IMR-90 (cell line): ENCODE measurements at regions not wholly inside any gene's neighbourhood (a gene's known extent, or its start where the extent isn't known, plus 50 kb on each side); places are given as distances from the start of the nearest gene placed in this dataset.

ENCODE experiments used
- ATAC-seq: fragments of 200-7000 bp; cut with Tn5 transposase; 2 replicates; pipeline ENCODE4 v1.9.1; 2020; ENCODE audit warnings: low read depth, mild to moderate bottlenecking, moderate library complexity
- BruUV-seq: library from RNA; stranded (reverse); fragments of 400-500 nt; replicated peaks from 2 replicates; lab custom pipeline; 2021; lab: Mats Ljungman, UMichigan
- CTCF ChIA-PET: fragments of 300-600 bp; formaldehyde crosslinking; extraction: SDS; loops from one replicate; lab custom pipeline; 2021; ENCODE audit warnings: antibody characterized with exemption; lab: Yijun Ruan, JAX
- POLR2A ChIA-PET: fragments of 300-600 bp; sonication (Branson Sonifier 250); formaldehyde crosslinking; loops from one replicate; lab custom pipeline; 2022; ENCODE audit warnings: antibody characterized with exemption; ENCODE audit not compliant: unreplicated experiment; lab: Charles Lee
- DNase-seq: peaks from one replicate; pipeline ENCODE4 v3.0.0; 2013
- H2AFZ ChIP-seq: replicated peaks from 2 replicates; pipeline ENCODE3; 2013; ENCODE audit warnings: low read length, mild to moderate bottlenecking; ENCODE audit not compliant: poor library complexity
- H2AK5ac ChIP-seq: 2 replicates; pipeline ENCODE4 v1.6.1; 2013; ENCODE audit warnings: low read depth, low read length, inconsistent platforms
- H2AK9ac ChIP-seq: replicated peaks from 2 replicates; pipeline ENCODE3; 2013; ENCODE audit warnings: mild to moderate bottlenecking, low read depth, low read length, moderate library complexity; ENCODE audit not compliant: poor library complexity
- H2BK120ac ChIP-seq: 2 replicates; pipeline ENCODE4 v1.6.1; 2013; ENCODE audit warnings: low read depth, low read length, inconsistent platforms
- H2BK15ac ChIP-seq: 3 replicates; pipeline ENCODE4 v1.6.1; 2013; ENCODE audit warnings: low read depth, low read length, inconsistent platforms
- H2BK20ac ChIP-seq: 2 replicates; pipeline ENCODE4 v1.6.1; 2013; ENCODE audit warnings: low read depth, mild to moderate bottlenecking, inconsistent platforms, low read length, moderate library complexity
- H2BK5ac ChIP-seq: 2 replicates; pipeline ENCODE4 v1.6.1; 2013; ENCODE audit warnings: mild to moderate bottlenecking, low read depth, low read length, inconsistent platforms; ENCODE audit not compliant: poor library complexity, severe bottlenecking
- H3K14ac ChIP-seq: replicated peaks from 2 replicates; pipeline ENCODE4 v1.6.1; 2013; ENCODE audit warnings: low read depth, low read length, inconsistent platforms
- H3K18ac ChIP-seq: 2 replicates; pipeline ENCODE4 v1.6.1; 2013; ENCODE audit warnings: low read depth, low read length, control low read depth
- H3K23ac ChIP-seq: 2 replicates; pipeline ENCODE4 v1.6.1; 2013; ENCODE audit warnings: low read depth, low read length, inconsistent platforms
- H3K27ac ChIP-seq: 2 replicates; pipeline ENCODE4 v1.5.1; 2013; ENCODE audit warnings: mild to moderate bottlenecking, control low read depth, low read length; ENCODE audit not compliant: insufficient read depth
- H3K27me3 ChIP-seq: 2 replicates; pipeline ENCODE4 v1.6.1; 2013; ENCODE audit warnings: low read length; ENCODE audit not compliant: control insufficient read depth, insufficient read depth
- H3K36me3 ChIP-seq: 2 replicates; pipeline ENCODE4 v1.6.1; 2013; ENCODE audit warnings: low read length, mixed read lengths; ENCODE audit not compliant: control insufficient read depth, insufficient read depth
- H3K4ac ChIP-seq: 2 replicates; pipeline ENCODE4 v1.6.1; 2013; ENCODE audit warnings: low read depth, low read length, inconsistent platforms
- H3K4me1 ChIP-seq: 2 replicates; pipeline ENCODE4 v1.6.1; 2013; ENCODE audit warnings: low read length, mixed read lengths; ENCODE audit not compliant: control insufficient read depth, insufficient read depth
- H3K4me2 ChIP-seq: 2 replicates; pipeline ENCODE4 v1.6.1; 2013; ENCODE audit warnings: low read depth, mild to moderate bottlenecking, control low read depth, low read length, moderate library complexity
- H3K4me3 ChIP-seq: 2 replicates; pipeline ENCODE4 v1.5.1; 2013; ENCODE audit warnings: low read depth, mild to moderate bottlenecking, control low read depth, low read length, moderate library complexity; ENCODE audit not compliant: insufficient read depth
- H3K56ac ChIP-seq: 2 replicates; pipeline ENCODE4 v1.6.1; 2013; ENCODE audit warnings: low read length, inconsistent platforms; ENCODE audit not compliant: insufficient read depth; ENCODE audit errors: extremely low read depth
- H3K79me1 ChIP-seq, 2 experiments: 2 replicates each; pipeline ENCODE4 v1.6.1; 2013; ENCODE audit warnings: low read length in 2 of 2, inconsistent platforms in 1 of 2, low read depth in 1 of 2
- H3K9ac ChIP-seq: 2 replicates; pipeline ENCODE4 v1.6.1; 2013; ENCODE audit warnings: low read depth, low read length, control low read depth
- H3K9me1 ChIP-seq: 2 replicates; pipeline ENCODE4 v1.6.1; 2013; ENCODE audit warnings: low read length, inconsistent platforms; ENCODE audit not compliant: insufficient read depth
- H3K9me3 ChIP-seq: 2 replicates; pipeline ENCODE4 v1.6.1; 2013; ENCODE audit warnings: low read length; ENCODE audit not compliant: control insufficient read depth, insufficient read depth
- H4K20me1 ChIP-seq: 2 replicates; pipeline ENCODE4 v1.6.1; 2013; ENCODE audit warnings: low read length, inconsistent platforms; ENCODE audit not compliant: insufficient read depth
- H4K5ac ChIP-seq: 2 replicates; pipeline ENCODE4 v1.6.1; 2013; ENCODE audit warnings: mild to moderate bottlenecking, low read depth, low read length, control low read depth
- H4K8ac ChIP-seq, 2 experiments: 2 replicates each; pipeline ENCODE4 v1.6.1; 2013; ENCODE audit warnings: low read depth in 2 of 2, low read length in 2 of 2, control low read depth in 1 of 2, inconsistent platforms in 1 of 2
- H4K91ac ChIP-seq: 2 replicates; pipeline ENCODE4 v1.6.1; 2013; ENCODE audit warnings: low read depth, low read length, inconsistent platforms; ENCODE audit not compliant: insufficient read depth
- BHLHE40 ChIP-seq: fragments of 150-350 bp; IDR thresholded peaks from 2 replicates; pipeline ENCODE4 v1.6.1; 2016; ENCODE audit warnings: mild to moderate bottlenecking, low read depth, low read length
- CHD1 ChIP-seq: IDR thresholded peaks from 2 replicates; pipeline ENCODE4 v1.6.1; 2012; ENCODE audit warnings: low read depth, low read length, improper control_type of control experiment
- WGBS, 2 experiments: methylation state at CpG; one replicate each; pipeline versions ENCODE4 v1.1.5 to v1.1.7; 2013; ENCODE audit warnings: missing lambda C conversion rate in 2 of 2; ENCODE audit not compliant: insufficient read length in 1 of 2; ENCODE audit errors: extremely low coverage in 2 of 2; 5-methylcytosine and 5-hydroxymethylcytosine counted together
- dilution Hi-C: fragments of 300-500 bp; cut with HindIII; formaldehyde crosslinking; loops from one replicate; pipeline ENCODE4 v1.14.3; 2018; ENCODE audit warnings: low sequenced_read_pairs; ENCODE audit not compliant: unreplicated experiment
- in situ Hi-C: fragments of 300-500 bp; cut with MboI; formaldehyde crosslinking; loops from 3 replicates; pipeline ENCODE4 v1.14.3; 2019; ENCODE audit warnings: low sequenced_read_pairs, inconsistent platforms, mixed read lengths
- intact Hi-C: fragments of 100-400 bp; cut with micrococcal nuclease; formaldehyde crosslinking; loops from 2 replicates; pipeline ENCODE4 v1.10.0; 2022

DNA sequence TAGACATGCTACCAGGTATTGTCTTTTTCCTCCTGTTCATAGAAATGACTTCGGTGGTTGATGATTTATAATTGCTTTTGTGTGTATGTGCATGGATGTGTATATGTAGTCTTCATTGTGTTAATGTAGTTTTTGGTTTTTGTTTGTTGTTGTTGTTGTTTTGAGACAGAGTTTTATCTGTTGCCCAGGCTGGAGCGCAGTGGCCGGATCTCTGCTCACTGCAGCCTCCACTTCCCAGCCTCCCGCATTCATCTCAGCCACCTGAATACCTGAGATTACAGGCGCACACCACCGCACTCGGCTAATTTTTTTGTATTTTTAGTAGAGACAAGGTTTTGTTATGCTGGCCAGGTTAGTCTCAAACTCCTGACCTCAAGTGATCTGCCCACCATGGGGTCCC is 75.2 kb downstream of the HFE start:
- H3K18ac ChIP-seq, result no peak overlapping the region
- no peak overlapping the region for H3K9ac ChIP-seq
- no peak overlapping the region for H4K91ac ChIP-seq
- H2AFZ ChIP-seq, result no peak overlapping the region
- peaks cover 4% of the 10 kb centered on the region; the same call in 1 of the 2 replicates for H3K36me3 ChIP-seq
- dilution Hi-C loops (no loop called here), intact Hi-C loops (no loop called here), in situ Hi-C loops (no loop called here)
- H4K8ac ChIP-seq, result no peak overlapping the region
- no peak overlapping the region for H2BK5ac ChIP-seq
- H4K5ac ChIP-seq, result no peak overlapping the region
- CTCF ChIA-PET, result no interaction called here
- H3K4me2 ChIP-seq, result no peak overlapping the region
- H2BK20ac ChIP-seq, result no peak overlapping the region
- POLR2A ChIA-PET, result no interaction called here
- H3K9me3 ChIP-seq, result no peaks in the 10 kb centered on the region
- no peaks in the 10 kb centered on the region for H3K4me1 ChIP-seq
- H3K27me3 ChIP-seq, result no peaks in the 10 kb centered on the region
- no TSS peak for BruUV-seq
- DNase-seq (no peak), ATAC-seq (no peak)
- H2AK9ac ChIP-seq, result no peak overlapping the region
- H2BK120ac ChIP-seq, result no peak overlapping the region
- H3K14ac ChIP-seq, result no peak overlapping the region
- peaks cover 7% of the 10 kb centered on the region for H4K20me1 ChIP-seq
- TF ChIP-seq CHD1, result no peak
- TF ChIP-seq BHLHE40, result no peak
- H3K9me1 ChIP-seq, result no peaks in the 10 kb centered on the region; the same call in 1 of the 2 replicates
- H2BK15ac ChIP-seq, result no peak overlapping the region
- H3K23ac ChIP-seq, result no peak overlapping the region
- no CpG with 5 or more reads among the region's 7 CpGs for WGBS, 2 experiments
- no peak overlapping the region for H2AK5ac ChIP-seq
- H3K56ac ChIP-seq, result no peak overlapping the region
- no peak overlapping the region for H3K4me3 ChIP-seq
- H3K79me1 ChIP-seq, result peaks cover 6 to 11% of the 10 kb centered on the region in 2 experiments; a peak in 3 of 4 replicates
- no peak overlapping the region for H3K4ac ChIP-seq
- H3K27ac ChIP-seq, result no peak overlapping the region
